ENCODE measurements at regions not wholly inside any gene's neighbourhood (a gene's known extent, or its start where the extent isn't known, plus 50 kb on each side); places are given as distances from the start of the nearest gene placed in this dataset.

- no peak for TF ChIP-seq CTCF (IDR thresholded peaks at IDR 0.05)
- Histone ChIP-seq H3K4me3 (no peak overlapping the region), H3K27ac (no peak overlapping the region)
- no peak for DNase-seq (ENCODE audit: low spot score)
Observed at GRCh38 chr19:30071871-30072270, 129.8 kb downstream of the URI1 start.

DNA sequence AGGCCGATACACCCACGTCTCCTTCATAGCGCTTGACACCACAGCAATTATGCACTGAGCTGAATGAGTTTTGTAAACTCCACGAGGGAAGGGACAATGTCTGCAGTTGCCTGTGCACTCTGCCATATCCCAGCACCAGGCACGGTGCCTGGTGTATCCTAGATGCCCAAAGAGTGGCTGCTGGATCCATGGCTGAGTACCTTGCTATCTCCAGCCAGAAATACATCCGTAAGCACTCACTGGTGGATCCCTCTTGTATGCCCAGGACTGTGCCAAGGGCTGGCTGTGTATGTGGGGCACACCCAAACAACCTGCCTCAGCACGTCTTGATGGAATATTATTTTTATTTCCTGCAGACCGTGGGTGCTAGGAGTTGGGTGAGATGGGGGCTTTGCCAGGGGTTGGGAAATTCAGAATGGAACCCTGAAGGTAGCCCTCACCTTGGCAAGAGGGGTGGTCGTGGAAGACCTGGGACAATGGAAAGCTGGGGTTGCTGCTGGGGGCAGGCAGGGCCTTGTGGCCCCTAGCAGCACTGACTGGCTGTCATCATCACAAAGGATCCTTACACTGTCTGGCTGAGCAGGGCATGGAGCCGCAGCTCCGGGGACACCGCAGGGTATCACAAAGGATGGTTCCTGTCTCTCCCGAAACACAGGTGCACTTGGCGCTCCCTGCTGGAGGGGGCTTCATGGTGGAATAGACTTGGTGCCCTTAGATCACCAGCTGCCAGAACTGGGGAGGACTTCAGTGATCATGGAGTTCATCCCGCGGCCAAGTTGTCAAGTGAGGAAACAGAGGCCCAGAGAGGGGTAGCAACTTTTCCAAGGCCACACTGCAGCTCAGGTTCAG, 131.3 kb downstream of the URI1 start:
- Histone ChIP-seq H3K27ac (no peak overlapping the region), H3K4me3 (no peak overlapping the region)
- no peak for TF ChIP-seq CTCF (IDR thresholded peaks at IDR 0.05)
- DNase-seq (ENCODE audit: low spot score): no peak

DNA sequence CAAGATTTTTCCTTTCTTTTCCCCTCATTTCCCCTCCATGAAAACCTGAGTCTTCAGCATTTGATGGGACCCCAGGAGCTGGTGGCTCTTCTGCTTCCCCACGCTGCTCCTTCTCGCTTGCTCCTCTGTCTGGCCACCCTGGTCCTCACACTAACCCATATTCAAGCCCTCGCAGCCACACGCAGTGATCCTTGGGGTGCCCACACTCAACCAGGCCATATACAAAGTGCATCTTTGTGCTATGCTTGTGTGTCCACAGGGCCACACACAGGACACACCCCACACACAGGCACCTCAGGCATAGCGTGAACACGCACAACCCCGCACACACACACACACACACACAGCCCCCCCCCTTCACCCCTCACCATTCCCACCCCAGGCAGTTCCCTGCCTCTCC, 132.1 kb downstream of the URI1 start:
- DNase-seq (ENCODE audit: low spot score): no peak
- TF ChIP-seq CTCF (IDR thresholded peaks at IDR 0.05): no peak
- Histone ChIP-seq H3K4me3 (no peak overlapping the region), H3K27ac (no peak overlapping the region)

DNA sequence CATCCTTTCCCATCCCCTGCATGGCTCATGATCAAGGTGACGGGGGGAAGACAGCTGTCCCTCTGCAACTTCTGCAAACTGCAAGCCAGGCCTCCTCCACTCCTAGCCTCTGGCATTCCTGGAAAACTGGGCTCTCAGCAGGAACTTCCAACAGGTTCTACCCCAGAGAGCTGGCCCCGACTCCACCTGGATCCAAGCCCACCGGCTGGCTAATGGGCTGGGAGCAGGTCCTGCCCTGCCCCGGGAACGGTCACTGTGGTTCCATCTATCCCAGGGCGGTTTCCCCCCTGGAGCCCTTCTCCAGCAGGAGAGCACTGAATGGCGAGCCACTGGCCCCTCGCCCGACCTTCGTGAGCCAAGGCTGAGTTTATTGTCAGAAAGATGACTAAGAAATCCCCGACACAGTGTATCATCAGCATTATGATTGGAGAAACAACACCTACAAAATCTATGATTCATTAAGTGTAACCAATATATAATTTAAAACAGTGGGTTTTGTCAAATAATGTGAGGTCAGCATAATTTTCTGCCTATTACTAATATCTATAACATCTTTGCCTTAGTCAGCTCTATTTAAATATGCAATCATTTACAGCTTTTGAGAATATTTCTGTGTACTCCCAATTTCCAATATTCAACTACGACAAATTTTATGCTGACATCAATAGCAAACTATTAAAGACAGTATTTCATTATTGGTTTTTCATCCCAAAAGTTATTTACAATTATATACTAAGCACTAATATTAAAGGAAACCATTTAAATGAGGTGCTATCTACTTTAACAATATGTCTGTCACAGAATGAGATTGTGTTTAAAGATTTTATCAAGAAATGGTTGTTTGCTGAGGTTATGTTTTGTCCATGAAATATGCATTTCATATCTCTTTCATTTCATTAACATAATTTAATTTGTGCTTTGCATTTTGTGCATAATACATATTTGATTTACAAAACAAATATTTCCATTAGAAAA, 133.0 kb downstream of the URI1 start:
- Histone ChIP-seq H3K4me3 (no peak overlapping the region), H3K27ac (no peak overlapping the region)
- TF ChIP-seq CTCF (IDR thresholded peaks at IDR 0.05): no peak
- DNase-seq (ENCODE audit: low spot score): no peak

GRCh38 chr19:30076101-30076551, 134.1 kb downstream of the URI1 start:
- TF ChIP-seq CTCF (IDR thresholded peaks at IDR 0.05): no peak
- no peak overlapping the region for H3K27ac ChIP-seq
- H3K4me3 ChIP-seq: no peak overlapping the region
- DNase-seq (ENCODE audit: low spot score): no peak

- Histone ChIP-seq H3K4me3 (no peak overlapping the region), H3K27ac (no peak overlapping the region)
- no peak for DNase-seq (ENCODE audit: low spot score)
- TF ChIP-seq CTCF (IDR thresholded peaks at IDR 0.05): no peak
Observed at GRCh38 chr19:30076751-30077670, 135.0 kb downstream of the URI1 start.
